HG03159 (cell line): ENCODE measurements at regions not wholly inside any gene's neighbourhood (a gene's known extent, or its start where the extent isn't known, plus 50 kb on each side); places are given as distances from the start of the nearest gene placed in this dataset.

ENCODE experiments used
- ATAC-seq: cut with Tn5 transposase; IDR thresholded peaks from one replicate; pipeline ENCODE4 v1.9.1; 2021; ENCODE audit warnings: mild to moderate bottlenecking, moderate library complexity; ENCODE audit not compliant: unreplicated experiment

GRCh38 chrX:69110116-69110530 lies 55.1 kb downstream of the PJA1 start:
- ATAC-seq: no peak

DNA sequence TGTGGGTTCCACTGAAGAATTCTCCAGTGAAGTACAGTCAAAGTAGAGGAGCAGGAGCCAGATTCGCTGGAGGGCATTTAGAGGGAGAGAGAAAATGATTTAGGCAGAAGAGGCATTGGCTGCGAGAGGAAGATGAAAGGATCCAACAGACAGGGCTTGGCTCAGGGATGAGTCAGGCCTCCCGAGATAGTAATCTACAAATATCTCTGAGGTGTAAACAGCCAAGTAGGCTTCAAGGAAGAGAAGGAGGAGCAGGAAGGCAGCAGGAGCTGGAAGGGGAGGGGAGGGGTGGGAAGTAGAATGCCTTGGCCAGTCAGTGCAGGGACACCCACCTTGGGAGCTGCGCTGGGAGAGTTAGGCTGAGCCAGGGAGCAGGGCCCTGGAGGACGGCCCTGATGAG lies 55.5 kb downstream of the PJA1 start:
- ATAC-seq: no peak

GRCh38 chrX:69109036-69109663 lies 56.1 kb downstream of the PJA1 start:
- no peak for ATAC-seq

DNA sequence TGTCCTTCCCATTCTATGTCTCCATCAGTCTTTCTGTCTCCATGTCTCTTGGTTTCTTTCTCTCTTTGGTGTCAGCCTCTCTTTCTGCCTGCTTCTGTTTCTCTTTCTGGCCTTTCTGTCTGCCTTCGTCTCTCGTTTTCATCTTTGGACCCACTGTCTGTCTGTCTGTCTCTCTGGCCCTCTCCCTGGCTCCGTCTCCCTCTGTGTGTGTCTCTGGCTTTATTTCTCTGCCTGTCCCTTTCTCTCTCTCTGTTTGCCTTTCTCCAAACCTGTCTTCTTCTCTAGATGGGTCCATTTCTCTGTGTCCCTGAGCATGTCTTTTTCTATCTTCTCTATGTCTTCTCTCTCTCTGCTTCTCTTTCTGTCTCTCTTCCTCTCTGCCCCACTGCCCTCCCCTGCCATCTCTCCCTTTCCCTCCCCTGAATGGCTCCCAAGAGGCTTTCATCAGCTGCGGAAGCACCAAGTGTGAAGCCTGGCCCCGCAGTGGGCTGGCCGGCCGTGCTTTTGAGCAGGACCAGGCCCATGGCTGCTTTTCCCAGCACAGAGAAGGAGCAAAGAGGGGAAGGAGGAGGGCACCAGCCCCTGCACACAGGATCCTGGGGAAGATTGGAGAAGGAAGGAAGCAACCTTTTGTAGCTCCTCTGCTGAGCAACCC lies 57.4 kb downstream of the PJA1 start:
- ATAC-seq: no peak

- no peak for ATAC-seq
Measured at GRCh38 chrX:69107231-69107739, 58.0 kb downstream of the PJA1 start.

DNA sequence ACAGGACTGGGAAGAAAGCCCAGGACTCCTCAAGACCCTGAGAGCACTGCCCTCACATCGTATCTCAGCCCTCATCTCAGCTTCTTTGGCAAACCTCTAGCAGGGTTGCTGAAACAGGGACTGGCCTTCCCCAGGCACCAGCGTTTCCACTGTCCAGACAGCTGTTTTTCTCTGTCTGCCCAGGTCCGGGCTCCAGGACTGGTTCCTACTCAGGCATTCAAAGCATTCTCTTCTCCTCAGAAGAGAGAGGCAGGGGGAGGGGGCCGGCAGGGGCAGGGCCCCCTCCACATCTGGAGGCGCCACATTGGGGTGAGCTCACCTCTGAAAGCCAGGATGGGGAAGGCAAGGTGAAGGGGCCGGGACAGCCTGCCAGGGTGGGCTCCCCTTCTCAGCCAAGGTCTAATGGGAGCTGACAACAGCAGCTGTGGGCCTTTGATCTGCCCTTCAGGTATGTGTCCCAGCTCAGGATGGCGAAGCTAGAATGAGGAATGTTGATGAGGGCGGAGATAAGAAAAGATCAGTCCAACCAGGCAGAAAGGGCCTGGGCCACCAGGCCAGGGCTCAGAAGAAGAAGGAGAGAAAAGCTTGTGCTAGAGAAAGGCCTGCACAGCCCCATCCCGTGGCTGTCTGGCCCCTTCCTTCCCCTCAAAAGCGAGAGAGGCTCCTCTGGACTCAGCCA lies 60.4 kb downstream of the PJA1 start:
- ATAC-seq: no peak

DNA sequence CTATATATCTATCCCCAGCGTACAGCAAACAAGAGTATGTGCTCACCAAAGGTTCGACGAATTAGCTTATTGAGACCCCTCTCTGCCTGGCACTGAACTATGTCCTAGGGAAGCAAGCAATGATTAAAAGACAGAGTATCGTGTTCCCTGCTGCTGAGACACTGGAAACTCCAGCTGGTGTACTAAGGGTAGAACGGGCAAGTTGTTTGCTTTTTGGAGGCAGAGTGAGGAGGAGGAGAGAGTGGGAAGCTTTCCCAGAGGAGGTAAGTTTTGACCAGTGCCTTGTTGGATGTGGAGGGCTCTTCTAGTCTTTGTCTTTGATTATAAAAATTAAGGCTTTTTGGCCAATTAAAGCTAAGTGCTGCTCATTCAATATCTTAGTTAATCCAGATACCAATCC lies 61.7 kb downstream of the PJA1 start:
- ATAC-seq: no peak

DNA sequence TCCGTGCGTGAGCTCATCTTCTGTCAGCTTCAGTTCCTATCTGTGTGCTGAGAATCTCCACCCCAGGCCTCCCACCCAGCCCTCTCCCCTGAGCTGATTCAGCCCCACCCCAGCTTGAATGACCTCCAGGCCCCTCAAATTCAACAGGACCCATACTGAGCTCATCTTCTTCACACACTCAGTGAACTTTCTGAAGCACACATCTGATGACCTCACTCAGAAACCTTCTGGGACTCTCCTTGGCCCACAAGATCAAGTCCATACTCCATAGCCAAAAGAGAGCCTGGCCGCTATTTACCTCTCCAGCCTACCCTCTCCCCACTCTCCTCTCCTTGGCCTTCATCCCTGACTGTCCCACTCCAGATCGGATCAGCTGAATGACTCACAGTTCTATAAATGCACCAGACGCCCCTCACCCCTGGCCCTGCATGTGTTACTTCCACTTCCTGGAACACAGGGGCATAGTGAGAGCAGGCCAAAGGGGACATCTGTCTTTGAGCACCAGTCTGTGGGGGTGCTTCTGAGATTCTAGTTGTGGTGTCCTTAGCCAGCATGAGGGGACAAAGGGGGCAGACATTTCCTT lies 62.5 kb downstream of the PJA1 start:
- ATAC-seq: no peak

DNA sequence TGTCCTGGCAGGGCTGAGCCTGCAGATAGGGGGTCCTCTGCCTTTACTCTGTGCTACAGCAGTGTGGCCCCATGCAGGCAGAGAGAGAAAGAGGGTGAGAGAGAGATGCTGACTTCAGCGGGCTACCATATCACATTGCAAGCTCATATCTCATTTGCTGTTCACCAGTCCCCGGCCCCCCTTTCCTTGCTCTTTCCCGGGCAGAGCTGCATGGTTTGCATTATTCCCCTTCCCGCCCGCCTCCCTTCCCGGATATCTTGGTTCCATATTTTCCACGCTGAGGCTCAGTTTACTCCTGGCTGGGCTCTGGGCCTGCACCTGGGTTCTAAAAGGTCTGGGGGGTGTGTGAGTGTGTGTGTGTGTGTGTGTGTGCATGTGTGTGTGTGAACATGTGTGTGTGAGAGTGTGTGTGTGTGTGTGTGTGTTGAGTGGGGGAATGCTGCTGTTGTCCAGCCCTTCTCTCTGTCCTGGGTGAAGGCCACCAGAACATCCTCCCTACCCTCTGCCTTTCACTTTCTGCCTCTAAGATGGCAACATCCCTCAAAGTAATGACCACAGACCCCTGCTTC lies 63.5 kb downstream of the PJA1 start:
- ATAC-seq: no peak

- no peak for ATAC-seq
Measured at GRCh38 chrX:69100478-69100877, 64.8 kb downstream of the PJA1 start.

DNA sequence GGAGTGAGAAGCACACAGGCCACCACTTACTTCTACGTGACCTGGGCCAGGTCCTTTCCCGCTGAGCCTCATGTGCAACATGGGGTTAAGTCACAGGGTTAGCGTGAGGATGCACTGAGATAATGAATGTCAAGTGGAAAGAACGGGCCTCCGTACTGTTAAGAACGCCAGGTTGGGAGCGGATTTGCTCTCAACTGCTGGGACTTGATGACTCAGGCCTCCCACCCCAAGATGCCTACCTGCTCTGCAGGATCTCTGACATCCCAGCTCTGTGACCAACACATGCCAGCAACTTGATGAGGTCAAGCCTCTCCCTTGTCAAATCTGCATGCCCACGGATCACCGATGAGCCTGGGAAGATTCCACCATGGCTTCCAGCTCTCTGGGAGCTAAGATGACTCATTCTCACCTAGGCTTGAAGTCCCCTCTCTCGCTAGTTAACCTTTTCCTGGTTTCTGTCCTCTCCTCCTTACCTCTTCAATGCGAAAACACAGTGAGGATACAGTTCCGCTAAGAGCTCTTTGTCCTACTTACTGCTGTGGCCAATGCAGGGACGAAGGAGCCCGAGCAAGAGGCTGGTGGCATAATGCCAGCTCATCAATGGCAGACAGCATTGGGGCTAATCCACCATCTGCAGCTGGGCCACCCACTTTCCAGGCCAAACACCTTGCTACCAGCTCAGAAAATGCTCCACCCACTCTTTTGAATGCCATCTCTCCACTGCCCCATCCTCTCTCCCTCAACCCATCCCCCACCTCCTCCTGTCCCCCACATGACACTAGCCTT lies 67.6 kb downstream of the PJA1 start:
- no peak for ATAC-seq

DNA sequence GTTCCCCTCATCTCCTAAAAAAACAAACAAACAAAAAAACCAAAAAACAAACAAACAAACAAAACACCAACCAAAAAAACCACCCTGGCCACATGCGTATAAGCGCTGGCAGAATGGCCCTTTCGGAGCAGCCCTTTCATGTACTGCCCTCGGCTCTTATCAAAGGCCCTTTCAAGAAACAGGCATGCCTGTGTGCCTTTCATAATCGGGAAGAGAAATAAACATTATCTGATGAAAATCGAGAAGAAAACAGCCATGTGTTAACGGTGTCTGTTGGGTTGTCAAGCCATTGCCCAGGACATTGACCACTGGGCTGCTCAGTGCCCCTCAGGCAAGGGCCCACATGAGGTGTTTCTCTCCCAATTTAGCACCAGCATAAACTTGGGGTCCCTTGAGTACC lies 68.3 kb downstream of the PJA1 start:
- ATAC-seq: no peak

DNA sequence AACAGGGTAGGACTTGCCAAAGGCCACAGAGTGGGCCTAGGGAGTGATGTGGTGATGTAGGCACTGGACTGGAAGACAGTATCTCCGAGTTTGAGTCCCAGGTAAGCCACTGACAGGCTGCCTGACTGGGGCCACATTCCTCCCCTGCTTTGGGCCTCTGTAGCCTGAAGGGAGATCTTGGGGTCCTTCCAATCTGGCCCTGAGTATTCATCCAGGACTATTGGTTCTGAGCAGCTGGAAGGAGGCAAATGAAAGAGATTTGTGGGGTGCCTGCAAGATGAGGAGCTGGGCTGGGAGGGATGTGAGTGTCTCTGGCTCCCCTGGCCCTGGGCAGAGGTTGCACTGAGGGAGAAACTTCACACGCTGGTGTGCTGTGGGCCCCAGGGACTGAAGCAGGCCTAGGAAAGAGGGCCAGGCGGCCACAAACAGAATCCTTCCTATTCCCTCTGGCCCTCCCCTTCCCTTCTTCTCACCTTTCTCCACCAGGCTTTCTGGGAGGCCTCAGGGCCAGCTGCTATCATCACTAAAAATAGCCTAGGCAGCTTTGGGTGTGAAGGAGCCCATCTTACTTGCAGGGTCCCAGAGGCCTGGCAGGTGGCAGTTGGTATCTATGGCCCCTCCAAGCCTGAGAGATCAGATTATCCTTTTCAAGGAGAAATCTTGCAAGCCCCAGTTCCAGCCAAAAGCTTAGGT lies 70.1 kb downstream of the PJA1 start:
- ATAC-seq: no peak

DNA sequence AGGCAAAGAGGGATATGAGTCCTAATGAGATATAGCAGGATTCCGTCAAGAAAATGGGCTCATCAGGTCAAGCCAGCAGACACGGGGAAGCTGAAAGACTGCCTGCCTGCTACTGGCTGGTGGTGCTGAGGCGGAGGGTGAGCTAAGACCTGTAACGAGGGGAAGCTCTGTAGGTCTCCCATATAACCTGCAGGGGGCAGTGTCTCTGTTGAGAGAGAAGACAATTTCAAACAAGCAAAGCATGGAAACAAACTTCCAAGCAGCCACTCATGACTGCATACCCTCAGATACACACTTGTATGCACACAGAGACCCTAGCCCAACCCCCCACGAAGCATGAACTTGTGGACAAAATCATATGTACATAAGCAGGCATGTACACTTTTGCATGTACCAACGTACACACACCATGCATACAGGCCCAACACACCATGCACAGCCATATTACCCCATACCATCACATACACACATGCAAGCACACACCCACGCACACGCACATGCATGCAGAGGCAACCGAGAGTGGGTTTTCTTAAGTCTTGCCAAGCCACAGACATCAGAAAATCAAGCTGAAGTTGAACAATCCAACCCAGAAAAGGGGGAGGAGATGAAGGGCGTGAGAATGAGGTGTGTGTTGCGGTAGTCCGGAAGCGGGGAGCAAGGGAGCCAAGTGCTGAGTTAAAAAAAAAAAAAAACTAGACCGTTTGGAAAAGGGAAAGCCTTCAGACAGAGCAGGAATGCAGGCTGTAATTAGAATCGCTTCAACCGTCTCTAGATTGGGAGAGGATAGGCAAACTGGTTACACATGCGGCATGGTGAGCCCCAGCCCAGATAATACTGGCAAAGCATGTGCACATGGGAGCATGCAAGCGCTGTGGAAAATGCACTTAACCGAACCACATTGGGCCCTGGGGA lies 71.0 kb downstream of the PJA1 start:
- peak; percentile 73 for ATAC-seq

- no peak for ATAC-seq
Measured at GRCh38 chrX:69090022-69090421, 75.2 kb downstream of the PJA1 start.

- no peak for ATAC-seq
Measured at GRCh38 chrX:69089203-69089602, 76.0 kb downstream of the PJA1 start.

DNA sequence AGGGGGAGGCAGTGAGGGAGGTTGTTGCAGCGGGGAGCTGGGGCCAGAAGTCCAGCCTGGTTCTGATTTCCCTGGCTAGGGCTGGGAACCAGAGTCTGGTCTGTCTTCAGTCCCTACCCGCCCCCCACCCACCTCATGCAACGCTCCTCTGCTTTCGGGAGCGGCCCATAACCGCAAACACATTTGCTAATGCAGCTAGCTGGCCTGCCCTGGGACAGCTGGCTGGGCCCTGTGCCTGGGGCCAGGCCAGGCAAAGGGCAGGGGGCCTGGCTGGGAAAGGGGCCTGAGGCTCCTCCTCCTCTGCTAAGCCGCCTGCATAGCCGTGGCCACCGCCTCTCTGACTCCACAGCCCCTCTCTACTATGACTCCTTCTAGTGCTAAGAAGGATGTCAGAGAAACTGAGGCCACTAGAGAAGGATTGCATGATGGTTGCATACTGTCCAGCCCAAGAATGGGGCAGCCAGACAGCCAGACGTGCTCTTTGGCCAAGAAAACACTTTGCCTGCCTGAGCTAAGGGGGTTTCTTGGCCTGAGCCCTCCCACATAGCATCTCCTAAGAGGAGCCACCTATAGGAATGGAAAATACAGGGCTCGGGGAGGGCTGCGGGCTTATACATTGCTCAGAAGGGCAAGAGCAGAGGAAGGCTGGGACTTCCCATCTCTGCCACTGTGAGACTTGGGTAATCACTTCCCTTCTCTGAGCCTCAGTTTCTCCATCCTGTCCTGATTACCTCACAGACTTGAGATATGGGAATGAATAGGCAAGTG lies 76.9 kb downstream of the PJA1 start:
- ATAC-seq: no peak

DNA sequence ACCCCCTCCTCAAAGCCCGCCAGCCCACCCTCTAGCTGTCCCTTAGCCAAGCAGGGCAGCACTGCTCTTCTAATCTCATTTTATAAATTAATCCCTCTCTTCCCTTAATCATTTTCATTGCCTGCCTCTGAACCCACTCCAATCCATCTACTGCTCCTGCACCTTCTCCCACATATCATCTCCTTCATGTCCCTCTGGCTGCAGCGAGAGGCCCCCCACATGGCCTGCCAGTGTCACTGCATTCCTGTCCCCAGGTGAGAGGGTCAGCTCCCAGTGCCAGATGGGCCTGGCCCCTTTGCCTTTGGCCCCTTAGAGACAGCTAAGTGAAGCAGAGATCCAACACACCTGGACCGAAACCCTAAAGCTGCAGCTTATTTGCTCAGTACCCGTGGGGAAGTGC lies 79.4 kb downstream of the PJA1 start:
- ATAC-seq: no peak
